Neural progenitor cell (in vitro differentiated cells): ENCODE measurements at regions not wholly inside any gene's neighbourhood (a gene's known extent, or its start where the extent isn't known, plus 50 kb on each side); places are given as distances from the start of the nearest gene placed in this dataset.

Experiments
- CTCF ChIP-seq: fragments of 200-600 bp; sonication (generic); IDR thresholded peaks from 2 replicates; pipeline ENCODE4 v1.5.1; 2017; ENCODE audit warnings: antibody characterized with exemption, mild to moderate bottlenecking
- EZH2 ChIP-seq: fragments of 200-600 bp; sonication (generic); IDR thresholded peaks from 2 replicates; pipeline ENCODE4 v1.6.1; 2017; ENCODE audit warnings: antibody characterized with exemption, mild to moderate bottlenecking, moderate library complexity
- EZH2phosphoT487 ChIP-seq: fragments of 200-600 bp; sonication (generic); IDR thresholded peaks from 2 replicates; pipeline ENCODE4 v1.6.1; 2017; ENCODE audit warnings: antibody characterized with exemption

GRCh38 chr3:182618085-182618732 is 175.1 kb upstream of the ATP11B start:
- TF ChIP-seq CTCF: peak; percentile 94
- no peak for TF ChIP-seq EZH2phosphoT487
- no peak for TF ChIP-seq EZH2
